Esophagus muscularis mucosa (tissue), 4 donors: ENCODE measurements at regions not wholly inside any gene's neighbourhood (a gene's known extent, or its start where the extent isn't known, plus 50 kb on each side); places are given as distances from the start of the nearest gene placed in this dataset.

ENCODE experiments used
- CTCF ChIP-seq, 3 experiments: fragments of 200-600 bp in 2 of 3; fragments of 450-650 bp in 1 of 3; sonication (generic) in 2 of 3; IDR thresholded peaks; one replicate each; pipeline ENCODE4 v1.5.1; 2017 to 2019; ENCODE audit warnings: antibody characterized with exemption in 3 of 3, mild to moderate bottlenecking in 2 of 3, moderate library complexity in 1 of 3
- EP300 ChIP-seq: sonication (generic); formaldehyde crosslinking; IDR thresholded peaks from one replicate; pipeline ENCODE4 v1.6.1; 2017; ENCODE audit warnings: antibody characterized with exemption
- POLR2A ChIP-seq: fragments of 450-650 bp; IDR thresholded peaks from one replicate; pipeline ENCODE4 v1.6.1; 2017; ENCODE audit warnings: antibody characterized with exemption, moderate library complexity, mild to moderate bottlenecking, low read depth
- POLR2AphosphoS5 ChIP-seq, 2 donors: sonication (generic); formaldehyde crosslinking; IDR thresholded peaks; one replicate each; pipeline ENCODE4 v1.6.1; 2017; ENCODE audit warnings: antibody characterized with exemption in 2 of 2

- no peak for TF ChIP-seq EP300
- no peak for TF ChIP-seq CTCF (IDR thresholded peaks at IDR 0.05)
- no peak for TF ChIP-seq POLR2A
- TF ChIP-seq POLR2AphosphoS5 (IDR thresholded peaks at IDR 0.05): no peak
Observed at GRCh38 chr12:41700940-41701339, 443.7 kb downstream of the GXYLT1 start.
